ENCODE measurements at regions not wholly inside any gene's neighbourhood (a gene's known extent, or its start where the extent isn't known, plus 50 kb on each side); places are given as distances from the start of the nearest gene placed in this dataset.

- peak overlapping the region in 1 of 4 experiments; percentile 32; a peak in 1 of 8 replicates for H3K4me3 ChIP-seq (ENCODE audit: extremely low read depth in 1 of 4, insufficient read depth in 2 of 4, low read depth in 3 of 4, low read length in 4 of 4)
- no peak overlapping the region for H2AFZ ChIP-seq (ENCODE audit: low read length)
- CTCF ChIA-PET (ENCODE audit: partially characterized antibody): interaction anchor here (1.3 kb wide), 1 partner anchor 21 kb away, joined by 3 read pairs; no protein-coding TSS in a partner anchor
Measured at GRCh38 chr18:56453631-56454030, 184.8 kb downstream of the TXNL1 start.

More at GRCh38 chr18:56453631-56454030, 184.8 kb downstream of the TXNL1 start:
- Histone ChIP-seq H3K4me2 (ENCODE audit: insufficient read depth in 1 of 2, low read depth in 2 of 2, low read length in 2 of 2) (0 out of 4 replicates have a peak overlapping the region, but pooled peaks of 1 of the 2 experiments have one; percentile 26), H2BK120ac (replicated peaks; ENCODE audit: low read depth, low read length) (no peak overlapping the region), H4K91ac (replicated peaks; ENCODE audit: insufficient read length, low read length) (no peak overlapping the region), H3K79me2 (ENCODE audit: control insufficient read depth in 1 of 2, insufficient read depth in 2 of 2, low read length in 2 of 2) (no peaks in the 10 kb centered on the region), H3K18ac (ENCODE audit: extremely low read depth, low read length) (no peak overlapping the region), H3K4me1 (replicated peaks in 1 of 4; ENCODE audit: control insufficient read depth in 3 of 4, insufficient read depth in 4 of 4, low read length in 3 of 4) (no peaks in the 10 kb centered on the region; a peak in 2 of 7 replicates), H3K4ac (replicated peaks; ENCODE audit: insufficient read length, low read depth, low read length) (no peak overlapping the region), H2BK5ac (ENCODE audit: low read depth, low read length) (no peak overlapping the region), H4K8ac (ENCODE audit: extremely low read depth, insufficient read depth, low read length) (no peak overlapping the region), H2BK20ac (ENCODE audit: low read length) (no peak overlapping the region), H3K23me2 (ENCODE audit: low read depth, low read length) (no peaks in the 10 kb centered on the region), H3K56ac (replicated peaks; ENCODE audit: insufficient read length, low read depth, low read length) (no peak overlapping the region), H3K27me3 (replicated peaks in 1 of 4; ENCODE audit: control insufficient read depth in 3 of 4, extremely low read depth in 1 of 4, insufficient read depth in 3 of 4, low read length in 3 of 4) (no peaks in the 10 kb centered on the region), H3K36me3 (ENCODE audit: control insufficient read depth in 2 of 4, insufficient read depth in 4 of 4, low read length in 3 of 4) (no peaks in the 10 kb centered on the region), H2BK12ac (ENCODE audit: low read depth, low read length) (no peak overlapping the region), H3K9me3 (ENCODE audit: insufficient read depth in 2 of 2, low read depth in 1 of 2, low read length in 1 of 2) (no peaks in the 10 kb centered on the region), H3K79me1 (ENCODE audit: low read depth, low read length) (no peaks in the 10 kb centered on the region), H4K20me1 (replicated peaks in 1 of 2; ENCODE audit: control insufficient read depth in 1 of 2, insufficient read depth in 2 of 2, low read length in 2 of 2) (no peaks in the 10 kb centered on the region), H3K27ac (ENCODE audit: low read depth, low read length) (no peak overlapping the region), H3K23ac (ENCODE audit: insufficient read length) (no peak overlapping the region), H4K5ac (ENCODE audit: insufficient read length, low read depth, low read length) (no peak overlapping the region), H3K9ac (replicated peaks in 1 of 4; ENCODE audit: extremely low read depth in 1 of 4, low read depth in 3 of 4, low read length in 3 of 4) (no peak overlapping the region), H2AK5ac (ENCODE audit: low read depth, low read length) (no peak overlapping the region), H2BK15ac (ENCODE audit: low read length) (no peak overlapping the region), H3K14ac (ENCODE audit: insufficient read length) (no peak overlapping the region)
- POLR2A ChIA-PET (ENCODE audit: partially characterized antibody): interaction anchor here (0.6 kb wide), 1 partner anchor 1005 kb away, joined by 5 read pairs; no protein-coding TSS in a partner anchor
- TF ChIP-seq TCF12 (IDR thresholded peaks at IDR 0.05; ENCODE audit: low read depth, low read length) (no peak), POLR2A (IDR thresholded peaks at IDR 0.05; ENCODE audit: control extremely low read depth in 1 of 2, low read depth in 2 of 2, low read length in 2 of 2) (no peak), NRF1 (IDR thresholded peaks at IDR 0.05; ENCODE audit: low read depth, low read length) (no peak)
- 41% methylated on average over 3 of the region's 3 CpGs; no CpG with 5 or more reads in 1 of the 2 experiments for WGBS, 2 experiments (ENCODE audit: extremely low coverage in 1 of 2, insufficient coverage in 1 of 2, insufficient read length in 1 of 2, insufficient replicate concordance in 2 of 2, low coverage in 1 of 2, low lambda C conversion rate in 2 of 2, missing lambda C conversion rate in 1 of 2)
- FAIRE-seq (no peak), DNase-seq (ENCODE audit: low read depth in 1 of 2, low spot score in 2 of 2) (no peak)

All from H1 (cell line).